ENCODE measurements at regions not wholly inside any gene's neighbourhood (a gene's known extent, or its start where the extent isn't known, plus 50 kb on each side); places are given as distances from the start of the nearest gene placed in this dataset.
A peak's percentile ranks its signal among the peaks of the same experiment; 100 is the strongest.

GRCh38 chr5:124001036-124001615 lies 489.1 kb downstream of the CSNK1G3 start:
- Histone ChIP-seq H3K4me3 (replicated peaks in 1 of 4; ENCODE audit: control extremely low read depth in 1 of 4, insufficient read depth in 1 of 4, low read depth in 3 of 4, low read length in 4 of 4) (no peak overlapping the region), H4K20me1 (ENCODE audit: control insufficient read depth, extremely low read depth, insufficient read depth, low read length) (no peaks in the 10 kb centered on the region), H3K36me3 (ENCODE audit: control insufficient read depth, insufficient read depth, low read length) (no peaks in the 10 kb centered on the region), H2AFZ (ENCODE audit: low read length) (no peak overlapping the region), H3K27ac (ENCODE audit: insufficient read depth, low read length) (no peak overlapping the region), H3K79me2 (ENCODE audit: control insufficient read depth, insufficient read depth, low read length) (no peaks in the 10 kb centered on the region), H3K27me3 (ENCODE audit: control insufficient read depth, insufficient read depth, low read length) (no peaks in the 10 kb centered on the region), H3K4me2 (ENCODE audit: extremely low read depth, insufficient read depth, low read length) (no peak overlapping the region), H3K9ac (ENCODE audit: insufficient read depth, low read length) (no peak overlapping the region), H3K4me1 (ENCODE audit: control insufficient read depth, extremely low read depth, insufficient read depth, low read length) (no peaks in the 10 kb centered on the region), H3K9me3 (ENCODE audit: control insufficient read depth, insufficient read depth, low read depth, low read length) (no peaks in the 10 kb centered on the region)
- TF ChIP-seq EZH2 (IDR thresholded peaks at IDR 0.05; ENCODE audit: low read length, missing control alignments), result no peak
- TF ChIP-seq CTCF (conservative IDR thresholded peaks at IDR 0.05 in 1 of 2, IDR thresholded peaks at IDR 0.05 in 1 of 2; ENCODE audit: low read depth in 1 of 2, low read length in 2 of 2), result no peak
- no peak for DNase-seq (ENCODE audit: low read depth in 2 of 2)

- Histone ChIP-seq H2AFZ (ENCODE audit: low read length) (no peak overlapping the region), H3K9me3 (ENCODE audit: control insufficient read depth, insufficient read depth, low read depth, low read length) (no peaks in the 10 kb centered on the region), H3K4me2 (ENCODE audit: extremely low read depth, insufficient read depth, low read length) (no peak overlapping the region), H3K9ac (ENCODE audit: insufficient read depth, low read length) (no peak overlapping the region), H3K4me1 (ENCODE audit: control insufficient read depth, extremely low read depth, insufficient read depth, low read length) (no peaks in the 10 kb centered on the region), H3K27me3 (ENCODE audit: control insufficient read depth, insufficient read depth, low read length) (no peaks in the 10 kb centered on the region), H3K79me2 (ENCODE audit: control insufficient read depth, insufficient read depth, low read length) (no peaks in the 10 kb centered on the region), H3K27ac (ENCODE audit: insufficient read depth, low read length) (no peak overlapping the region), H3K4me3 (replicated peaks in 1 of 4; ENCODE audit: control extremely low read depth in 1 of 4, insufficient read depth in 1 of 4, low read depth in 3 of 4, low read length in 4 of 4) (no peak overlapping the region), H4K20me1 (ENCODE audit: control insufficient read depth, extremely low read depth, insufficient read depth, low read length) (no peaks in the 10 kb centered on the region), H3K36me3 (ENCODE audit: control insufficient read depth, insufficient read depth, low read length) (no peaks in the 10 kb centered on the region)
- TF ChIP-seq EZH2 (IDR thresholded peaks at IDR 0.05; ENCODE audit: low read length, missing control alignments), result no peak
- no peak for TF ChIP-seq CTCF (conservative IDR thresholded peaks at IDR 0.05 in 1 of 2, IDR thresholded peaks at IDR 0.05 in 1 of 2; ENCODE audit: low read depth in 1 of 2, low read length in 2 of 2)
- no peak for DNase-seq (ENCODE audit: low read depth in 2 of 2)
These were observed 488.6 kb downstream of the CSNK1G3 start for GRCh38 chr5:124000538-124000937.

GRCh38 chr5:123997462-123998215 lies 485.7 kb downstream of the CSNK1G3 start:
- no peaks in the 10 kb centered on the region for H3K4me1 ChIP-seq (ENCODE audit: control insufficient read depth, extremely low read depth, insufficient read depth, low read length)
- no peaks in the 10 kb centered on the region for H3K36me3 ChIP-seq (ENCODE audit: control insufficient read depth, insufficient read depth, low read length)
- no peak overlapping the region for H3K4me3 ChIP-seq (replicated peaks in 1 of 4; ENCODE audit: control extremely low read depth in 1 of 4, insufficient read depth in 1 of 4, low read depth in 3 of 4, low read length in 4 of 4)
- no peak overlapping the region for H3K9ac ChIP-seq (ENCODE audit: insufficient read depth, low read length)
- H2AFZ ChIP-seq (ENCODE audit: low read length), result no peak overlapping the region
- H3K27me3 ChIP-seq (ENCODE audit: control insufficient read depth, insufficient read depth, low read length), result no peaks in the 10 kb centered on the region
- DNase-seq (ENCODE audit: low read depth in 2 of 2), result peak; percentile 29 to 87
- TF ChIP-seq CTCF (conservative IDR thresholded peaks at IDR 0.05 in 1 of 2, IDR thresholded peaks at IDR 0.05 in 1 of 2; ENCODE audit: low read depth in 1 of 2, low read length in 2 of 2) (no peak), EZH2 (IDR thresholded peaks at IDR 0.05; ENCODE audit: low read length, missing control alignments) (no peak)
- H3K27ac ChIP-seq (ENCODE audit: insufficient read depth, low read length), result no peak overlapping the region
- no peaks in the 10 kb centered on the region for H3K9me3 ChIP-seq (ENCODE audit: control insufficient read depth, insufficient read depth, low read depth, low read length)
- no peak overlapping the region for H3K4me2 ChIP-seq (ENCODE audit: extremely low read depth, insufficient read depth, low read length)
- H3K79me2 ChIP-seq (ENCODE audit: control insufficient read depth, insufficient read depth, low read length), result no peaks in the 10 kb centered on the region
- H4K20me1 ChIP-seq (ENCODE audit: control insufficient read depth, extremely low read depth, insufficient read depth, low read length), result no peaks in the 10 kb centered on the region

All from fibroblast of lung (primary cell).